GM21786 (cell line): ENCODE measurements at regions not wholly inside any gene's neighbourhood (a gene's known extent, or its start where the extent isn't known, plus 50 kb on each side); places are given as distances from the start of the nearest gene placed in this dataset.

Experiments
- ATAC-seq: cut with Tn5 transposase; IDR thresholded peaks from one replicate; pipeline ENCODE4 v1.9.1; 2021; ENCODE audit not compliant: unreplicated experiment

DNA sequence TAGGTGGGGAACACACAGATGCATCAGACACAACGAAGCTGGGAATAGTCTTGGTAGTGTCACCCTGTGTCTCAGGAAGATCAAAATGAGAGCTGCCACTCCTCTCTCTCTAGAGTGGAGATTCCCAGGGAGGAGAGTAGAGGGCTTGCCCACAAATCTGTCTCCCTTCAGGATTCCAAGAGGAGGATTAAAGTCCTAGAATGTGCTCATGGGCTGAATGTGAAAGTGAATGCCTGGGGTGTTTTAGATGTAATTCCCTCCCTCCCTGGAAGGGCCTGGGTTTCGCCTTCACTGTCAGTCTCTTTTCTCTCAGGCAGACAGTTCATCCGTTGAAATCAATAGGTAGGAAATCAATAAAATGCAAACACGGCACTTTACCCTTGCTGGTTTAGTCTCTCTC lies 282.6 kb upstream of the PPARGC1A start:
- no peak for ATAC-seq

DNA sequence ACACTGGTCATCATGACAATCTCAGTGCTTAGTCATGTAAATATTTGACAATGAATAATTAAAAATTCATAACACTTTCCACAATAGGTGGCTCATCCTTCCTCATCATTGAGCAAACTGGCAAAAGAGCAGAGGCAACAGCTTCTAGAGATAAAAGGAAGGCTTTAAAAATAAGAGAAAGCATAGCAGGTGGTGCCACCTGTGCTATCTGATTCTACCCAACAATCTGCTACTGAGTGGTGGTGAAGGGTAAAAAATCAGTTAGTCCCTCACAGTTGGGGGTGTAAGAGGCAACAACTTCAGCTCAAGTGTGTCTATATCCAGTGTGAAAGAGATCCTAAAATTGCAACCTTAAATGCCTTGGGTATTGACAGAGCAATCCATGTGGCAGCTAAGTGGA lies 280.1 kb upstream of the PPARGC1A start:
- no peak for ATAC-seq

DNA sequence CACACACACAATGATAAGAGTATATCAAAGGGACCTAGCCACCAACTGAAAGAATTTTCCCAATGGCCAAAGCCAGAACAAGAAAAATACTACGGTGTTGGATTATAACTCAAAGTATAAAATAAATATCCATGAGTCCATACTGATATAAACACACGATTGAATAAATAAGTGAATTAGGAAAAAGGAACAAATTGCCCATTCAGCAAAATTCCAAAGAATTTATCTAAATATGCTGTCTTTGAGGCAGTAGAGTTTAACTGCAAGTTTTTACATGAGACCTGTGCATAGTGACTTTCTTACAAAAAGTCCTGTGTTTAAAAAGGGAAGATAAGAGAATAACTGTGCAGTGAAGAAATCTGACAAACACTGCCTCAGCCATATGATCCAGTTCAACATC lies 278.8 kb upstream of the PPARGC1A start:
- no peak for ATAC-seq

DNA sequence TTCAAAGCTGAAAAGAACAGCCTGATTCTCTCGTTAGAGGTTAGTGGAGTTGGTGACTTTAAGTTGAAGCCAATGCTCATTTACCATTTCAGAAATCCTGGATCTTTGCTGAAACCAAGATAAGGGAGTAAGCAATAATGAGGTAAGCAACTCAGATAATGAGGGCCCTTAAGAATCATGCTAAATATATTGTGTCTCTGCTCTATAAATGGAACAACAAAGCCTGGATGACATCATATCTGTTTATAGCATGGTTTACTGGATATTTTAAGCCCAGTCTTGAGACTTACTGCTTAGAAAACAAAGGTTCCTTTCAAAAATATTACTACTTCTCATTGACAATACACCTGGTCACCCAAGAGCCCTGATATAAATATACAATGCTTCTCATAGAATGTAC lies 276.7 kb upstream of the PPARGC1A start:
- no peak for ATAC-seq

DNA sequence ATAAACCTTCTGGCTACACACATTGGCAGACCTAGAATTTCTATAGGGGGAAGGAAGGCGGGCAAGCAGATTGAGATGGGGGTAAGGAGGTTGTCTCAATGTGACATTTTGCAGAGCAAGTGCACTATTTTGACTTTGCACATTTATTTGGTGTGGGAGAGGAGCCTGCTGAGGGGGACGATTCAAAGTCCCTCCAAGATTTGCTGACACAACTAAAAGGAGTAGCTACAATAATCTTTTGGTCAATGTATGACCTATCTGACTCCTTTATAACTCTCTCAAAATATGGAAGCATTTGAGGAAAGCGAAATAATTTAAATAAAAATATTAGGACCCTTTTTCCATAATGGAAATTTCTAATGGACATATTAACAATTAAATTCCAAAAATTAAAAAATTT lies 274.9 kb upstream of the PPARGC1A start:
- ATAC-seq, result no peak

DNA sequence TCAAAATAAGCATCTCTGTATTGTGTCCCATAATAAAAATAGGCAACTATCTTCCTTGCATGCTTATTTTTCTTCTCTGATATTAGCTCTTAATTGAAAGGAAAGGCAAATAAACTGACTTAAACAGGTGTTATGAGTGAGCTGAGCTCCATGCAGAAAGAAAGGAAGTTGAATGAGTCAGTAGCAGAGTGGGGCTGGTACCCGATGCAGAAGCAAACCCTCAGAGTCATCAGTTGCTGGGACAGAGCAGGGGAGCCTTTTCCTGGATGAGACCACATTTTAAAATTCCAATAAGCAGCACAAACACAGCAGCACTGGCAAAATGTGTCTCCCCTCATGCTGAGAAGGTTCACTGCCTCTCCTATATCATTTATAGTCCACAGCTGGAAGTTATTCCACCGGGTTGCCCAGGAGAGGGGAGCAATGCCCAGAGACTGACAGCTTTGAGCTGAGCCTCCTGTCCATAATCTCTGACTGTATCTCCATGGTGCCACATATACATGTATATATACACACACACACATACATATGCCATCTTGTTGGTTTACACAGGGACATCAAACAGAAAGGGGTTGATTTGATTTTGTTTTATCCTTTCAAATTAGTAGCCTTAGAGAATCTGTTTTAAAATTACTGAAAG lies 274.3 kb upstream of the PPARGC1A start:
- ATAC-seq, result no peak

DNA sequence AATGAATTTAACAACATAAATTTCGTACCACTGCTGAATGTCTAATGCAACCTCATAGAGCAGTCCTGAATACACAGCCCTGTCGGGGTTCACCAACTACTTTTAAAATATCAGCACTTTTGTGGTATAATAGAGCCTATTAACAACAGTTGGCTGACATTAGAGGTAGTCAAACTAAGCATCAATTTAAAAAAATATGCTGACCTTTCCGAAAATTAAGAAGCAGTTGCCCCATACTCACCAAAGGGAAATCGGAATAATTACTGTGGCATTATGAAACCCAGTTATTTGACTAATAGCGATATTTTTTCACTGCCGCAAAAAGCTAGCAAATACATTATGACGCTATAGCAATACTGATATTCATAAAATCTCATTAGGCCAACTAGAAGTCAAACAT lies 273.5 kb upstream of the PPARGC1A start:
- ATAC-seq, result no peak

DNA sequence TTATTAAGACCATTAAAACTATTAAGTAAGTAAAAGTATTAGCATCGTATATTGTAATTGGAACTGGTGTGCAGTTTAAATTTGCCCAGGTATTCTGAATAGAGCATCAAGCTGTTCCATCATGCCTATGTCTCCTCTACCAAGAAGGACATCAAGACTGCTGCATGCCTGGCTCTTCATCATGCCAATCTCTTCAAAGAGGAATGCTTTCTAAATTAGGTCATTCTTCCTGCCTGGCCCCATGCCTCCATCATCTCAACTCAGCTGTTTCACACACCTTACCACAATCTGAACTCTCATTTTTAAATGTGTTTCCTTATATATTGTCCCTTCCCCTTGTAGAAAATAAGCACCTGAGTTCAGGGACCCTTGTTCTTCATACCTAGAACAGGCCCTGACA lies 270.5 kb upstream of the PPARGC1A start:
- no peak for ATAC-seq

DNA sequence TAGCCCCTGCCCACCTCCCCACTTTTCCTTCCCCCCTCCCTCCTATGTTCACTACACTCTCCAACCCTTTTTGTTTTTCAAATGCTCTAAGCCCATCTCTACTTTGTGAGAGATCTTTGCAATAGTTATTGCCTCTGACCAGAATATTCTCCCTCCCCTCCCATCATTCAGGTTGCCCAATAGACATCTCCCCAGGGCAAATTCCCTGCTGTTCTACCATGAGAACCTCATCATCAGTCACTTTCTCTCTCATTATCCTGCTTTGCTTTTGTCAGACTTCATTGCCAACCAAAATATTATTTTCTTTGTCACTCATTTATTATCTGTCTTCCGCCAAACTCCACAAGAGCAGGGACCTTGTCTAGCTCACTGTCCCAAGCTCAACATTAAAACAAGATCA lies 268.2 kb upstream of the PPARGC1A start:
- ATAC-seq, result no peak

DNA sequence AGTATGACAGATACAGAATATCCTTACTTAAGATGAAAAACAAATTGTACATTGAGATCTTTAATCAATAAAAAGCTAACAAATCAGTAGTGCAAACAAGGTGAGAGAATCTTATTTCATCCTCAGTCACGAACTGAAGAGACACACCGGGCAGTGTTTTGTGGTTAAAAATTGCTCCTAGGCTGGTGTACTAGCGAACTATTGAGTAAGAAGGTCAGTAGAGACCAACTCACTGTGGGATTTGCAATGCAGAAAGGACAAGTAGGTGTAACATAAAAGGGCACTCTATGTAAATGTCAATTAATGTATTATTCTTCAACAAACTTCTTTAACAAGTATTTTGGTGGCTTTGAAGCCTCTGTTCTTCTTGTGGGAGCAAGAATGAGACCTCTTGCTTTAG lies 260.2 kb upstream of the PPARGC1A start:
- no peak for ATAC-seq

DNA sequence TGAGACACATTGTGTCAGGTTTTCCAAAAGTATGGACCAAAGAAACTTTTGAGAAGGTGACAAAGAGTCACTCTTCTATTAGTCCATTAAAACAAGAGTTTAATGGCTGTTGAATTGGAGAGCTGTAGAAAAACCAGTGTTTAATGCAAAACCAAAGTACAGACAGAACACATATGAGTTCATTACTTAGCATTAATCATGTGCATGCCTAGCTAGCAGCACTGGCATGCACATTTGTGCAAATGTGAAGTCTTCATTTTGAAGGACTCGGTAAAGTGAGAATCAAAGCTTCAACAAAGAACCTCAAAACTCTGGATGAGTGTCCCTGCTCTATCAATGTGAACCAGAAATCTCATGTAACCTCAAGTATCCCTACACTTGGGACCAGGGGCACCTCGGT lies 256.3 kb upstream of the PPARGC1A start:
- no peak for ATAC-seq

DNA sequence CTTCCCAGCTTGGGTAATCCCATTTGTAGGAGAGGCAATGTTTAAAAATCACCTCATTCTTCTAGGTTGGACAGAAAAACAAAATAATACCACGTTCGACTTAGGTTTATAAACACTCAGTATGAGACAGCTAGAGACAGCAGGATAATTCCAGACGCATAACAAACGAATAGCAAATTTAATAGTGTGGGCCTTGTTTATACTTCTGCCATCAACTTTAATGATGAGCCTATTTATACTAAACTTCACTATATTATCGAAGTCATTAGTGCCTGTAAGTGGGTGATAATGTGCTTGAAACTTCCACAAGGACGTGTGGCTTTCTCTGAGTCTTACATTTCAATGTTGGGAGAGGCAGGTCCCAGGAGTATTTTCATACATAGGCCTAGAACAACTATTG lies 255.7 kb upstream of the PPARGC1A start:
- ATAC-seq, result no peak

DNA sequence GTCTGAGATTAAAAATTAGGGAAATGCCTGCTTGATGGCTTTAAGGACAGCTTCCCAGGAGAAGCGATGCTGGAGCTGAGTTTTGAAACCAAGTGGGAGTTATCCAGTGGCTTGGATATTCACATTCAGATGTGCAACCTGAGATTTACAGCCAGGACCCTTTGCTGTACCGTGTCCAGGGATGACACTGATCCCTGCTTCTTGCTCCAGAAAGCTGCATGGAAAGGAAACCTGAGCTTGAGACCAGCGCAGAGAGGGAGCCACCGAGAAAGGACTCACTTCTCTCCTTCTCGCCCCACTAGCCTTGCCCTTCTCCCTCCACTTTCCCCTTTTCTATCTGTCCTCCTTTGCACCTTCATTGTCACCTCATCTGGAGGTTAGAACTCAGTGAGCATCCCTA lies 254.5 kb upstream of the PPARGC1A start:
- ATAC-seq, result no peak

DNA sequence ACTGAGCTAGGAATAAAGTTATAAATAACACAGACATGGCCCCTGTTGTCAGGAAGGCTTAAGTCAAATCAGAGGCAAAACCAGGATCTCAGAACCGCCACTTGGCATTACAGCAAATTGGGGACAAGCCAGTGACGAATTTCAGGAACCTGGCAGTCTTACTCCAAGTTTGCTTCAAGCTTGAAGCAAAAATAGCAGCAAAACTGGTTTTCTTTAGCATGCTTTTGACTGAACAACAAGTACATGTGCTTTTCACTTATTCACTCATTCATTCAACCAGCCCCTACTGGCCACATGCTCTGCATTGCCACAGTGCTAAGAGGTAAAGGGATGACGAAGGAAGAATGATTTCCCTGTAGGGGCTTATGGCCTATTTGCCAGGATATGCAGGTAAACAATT lies 253.9 kb upstream of the PPARGC1A start:
- ATAC-seq, result no peak

DNA sequence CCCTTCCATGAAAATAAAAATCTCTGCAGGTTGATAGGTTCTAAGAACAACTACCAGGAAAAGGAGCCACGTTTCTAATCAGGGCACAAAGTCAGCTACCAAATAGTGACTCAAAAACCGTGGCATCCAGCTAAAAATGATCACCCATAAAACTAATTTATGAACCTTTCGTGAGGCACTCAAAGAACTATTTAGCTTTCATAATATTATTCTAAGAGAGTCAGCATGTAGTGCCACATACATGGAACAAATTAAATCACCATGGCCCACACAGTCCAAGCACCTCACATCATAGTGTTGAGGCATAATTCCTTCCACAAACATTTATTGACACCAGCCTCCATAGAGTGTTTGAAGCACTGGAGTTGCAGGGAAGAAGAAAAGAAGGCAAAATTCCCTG lies 252.0 kb upstream of the PPARGC1A start:
- ATAC-seq, result no peak

DNA sequence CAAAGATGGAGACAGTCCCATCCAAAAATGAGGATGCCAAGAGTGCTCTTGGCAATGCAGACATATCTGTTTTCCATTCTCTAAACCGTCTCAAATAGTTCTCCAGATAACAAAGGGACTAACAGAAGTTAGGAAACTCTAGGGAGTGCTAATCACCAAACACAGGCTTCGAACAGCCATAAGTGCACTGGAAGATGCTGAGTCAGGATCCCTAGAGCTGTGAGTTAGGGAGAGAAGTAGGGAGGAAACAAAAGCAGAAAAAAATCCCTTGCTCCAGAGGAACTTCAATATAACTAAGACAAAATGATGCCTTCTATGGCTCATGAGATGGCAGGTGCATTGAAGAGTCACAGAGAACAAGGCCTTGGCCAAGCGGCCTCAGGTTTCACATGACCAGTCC lies 251.0 kb upstream of the PPARGC1A start:
- no peak for ATAC-seq

DNA sequence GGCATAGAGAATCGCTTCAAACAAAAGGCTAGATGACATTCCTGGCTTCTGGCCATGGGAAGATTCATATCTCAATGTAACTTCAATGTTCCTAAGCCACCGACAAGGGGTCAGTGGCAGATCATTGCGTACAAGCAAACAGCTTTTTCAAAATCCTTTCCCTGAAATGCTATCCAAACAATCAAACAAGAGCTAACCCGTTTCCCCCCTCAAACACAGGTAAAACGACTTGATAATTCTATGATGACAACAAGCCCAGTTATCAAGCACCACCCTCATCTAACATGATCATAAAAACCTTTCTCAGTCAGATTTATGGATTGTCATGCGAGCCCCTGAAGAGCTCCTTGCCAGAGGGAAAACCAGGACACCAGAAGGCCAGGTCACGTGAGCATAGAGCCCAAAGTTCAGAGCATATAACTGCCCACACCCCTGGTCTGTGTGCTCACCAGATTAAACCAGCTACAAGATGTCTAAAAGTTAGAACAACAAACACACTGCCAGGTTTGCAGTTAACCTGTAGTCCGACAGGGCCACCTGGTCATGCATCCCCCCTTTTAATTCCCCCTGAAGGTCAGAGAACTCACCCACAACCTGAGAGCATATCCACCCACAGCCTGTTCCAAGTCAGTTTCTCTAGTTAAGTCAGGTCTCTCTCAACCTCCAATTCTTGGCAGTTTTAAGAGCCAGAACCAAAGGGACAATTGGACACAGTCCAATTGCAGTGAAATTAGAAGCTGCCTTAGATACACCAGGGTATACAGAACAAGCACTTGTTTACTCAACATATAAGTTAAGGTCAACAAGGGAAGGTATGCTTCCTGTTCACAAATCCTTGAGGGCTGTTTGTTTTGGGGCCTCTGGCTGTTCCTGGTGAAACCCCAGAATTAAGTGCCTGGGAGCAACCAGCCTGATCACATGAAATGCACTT lies 248.1 kb upstream of the PPARGC1A start:
- no peak for ATAC-seq

DNA sequence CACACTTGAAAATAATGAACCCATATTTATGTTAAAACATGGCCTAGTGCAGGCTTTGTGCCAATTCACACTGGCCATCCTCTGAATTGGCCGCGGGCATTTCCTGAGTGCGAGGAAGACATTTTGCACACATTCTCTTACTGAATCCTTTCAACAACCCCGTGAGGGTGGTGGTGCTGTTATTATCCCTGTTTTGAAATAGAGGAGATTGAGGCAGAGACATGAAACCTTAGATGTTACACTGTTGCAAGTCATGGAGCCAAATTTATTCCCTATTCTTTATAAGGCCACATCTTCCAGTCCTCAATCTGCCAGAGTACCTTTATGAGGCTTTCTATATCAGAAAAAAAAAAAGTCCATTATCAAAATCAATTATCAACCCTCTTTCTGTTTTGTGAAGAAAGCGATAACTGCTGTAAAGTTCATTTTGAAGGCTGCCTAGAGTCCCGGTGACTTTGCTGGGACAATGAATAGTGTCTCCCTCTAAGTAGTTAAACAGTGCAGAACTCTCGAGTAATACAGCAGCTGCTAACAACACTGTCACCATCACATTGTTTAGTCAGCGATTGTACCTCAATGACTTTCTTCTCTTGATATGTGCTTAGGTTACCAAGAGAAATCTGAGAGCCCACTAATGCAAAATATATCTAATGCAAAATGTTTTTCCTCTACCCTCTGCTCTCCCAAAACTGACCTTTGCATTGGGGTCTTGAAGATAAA lies 242.3 kb upstream of the PPARGC1A start:
- ATAC-seq, result no peak

DNA sequence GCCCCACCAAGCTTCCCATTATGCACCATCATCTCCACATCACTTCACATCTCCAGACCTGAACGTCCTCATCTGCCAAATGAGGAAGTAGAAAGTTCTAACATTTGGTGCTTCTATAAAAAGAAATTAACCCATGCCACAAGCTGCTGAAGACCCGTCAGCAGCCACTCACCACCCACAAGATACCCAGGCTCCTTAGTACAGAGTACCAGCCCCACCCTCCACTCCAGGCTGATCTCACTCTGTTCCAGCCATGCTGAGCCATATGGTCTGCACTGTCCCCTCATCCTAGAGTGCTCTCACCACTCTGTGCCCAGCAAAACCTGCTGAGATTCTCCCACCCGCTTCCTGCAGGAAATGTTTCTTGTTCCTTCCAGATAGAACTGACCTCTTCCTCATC lies 240.8 kb upstream of the PPARGC1A start:
- no peak for ATAC-seq

DNA sequence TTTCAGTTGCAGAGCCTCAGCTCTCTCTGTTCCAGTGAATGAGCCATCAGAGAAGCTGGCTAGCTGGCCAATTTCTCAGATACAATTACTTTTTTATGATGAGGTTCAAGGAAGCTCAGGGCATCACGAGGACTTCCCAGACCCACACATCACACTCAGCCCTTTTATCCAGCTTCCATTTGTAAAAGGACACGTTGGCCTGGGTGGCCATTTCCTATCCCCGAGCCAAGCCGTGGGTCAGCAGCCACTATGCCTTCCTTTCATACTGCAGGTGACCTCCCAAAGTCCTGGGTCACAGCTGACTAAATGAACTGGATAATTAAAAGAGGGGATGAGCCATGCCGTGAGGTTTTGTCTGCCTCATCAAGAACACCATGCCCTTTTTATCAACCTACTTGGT lies 236.9 kb upstream of the PPARGC1A start:
- no peak for ATAC-seq

DNA sequence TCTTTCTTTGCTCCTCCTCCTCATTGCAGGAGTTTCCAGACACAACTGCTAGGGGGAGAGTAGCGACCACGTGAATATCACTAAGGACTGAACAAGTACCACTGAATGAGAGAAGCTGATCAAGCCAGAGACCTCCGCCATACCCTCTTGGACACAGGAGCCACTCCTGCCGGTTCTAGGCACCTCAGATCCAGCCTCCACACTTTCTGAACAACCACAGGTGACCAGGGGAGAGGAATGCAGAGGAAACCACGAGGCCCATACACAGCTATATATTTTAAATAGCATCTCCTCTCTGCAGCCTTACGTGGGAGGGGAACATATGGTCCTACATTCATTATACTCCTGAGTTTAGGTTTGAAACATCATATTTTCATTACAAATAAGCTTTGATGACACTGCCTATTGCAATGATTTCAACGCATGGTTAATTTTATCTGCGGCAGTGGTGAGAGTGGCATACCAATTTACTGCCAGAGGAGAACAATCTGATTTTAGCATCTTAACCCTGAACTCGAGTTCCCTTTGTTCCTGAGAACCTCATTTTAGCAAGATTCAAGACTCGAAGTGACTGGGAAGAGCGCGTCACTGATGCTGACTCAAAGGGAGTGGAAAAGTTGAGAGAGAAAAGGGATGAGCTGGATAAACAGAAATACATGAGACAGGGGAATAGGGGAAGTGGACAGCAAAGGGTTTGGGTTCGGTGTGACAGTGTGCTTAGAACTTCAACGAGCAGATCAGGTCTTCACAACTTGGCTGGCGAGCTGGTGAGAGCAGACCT lies 231.7 kb upstream of the PPARGC1A start:
- no peak for ATAC-seq
